T-cell (primary cell): ENCODE measurements at regions not wholly inside any gene's neighbourhood (a gene's known extent, or its start where the extent isn't known, plus 50 kb on each side); places are given as distances from the start of the nearest gene placed in this dataset.

Experiments
- ATAC-seq, 4 experiments: fragments of 200-7000 bp in 3 of 4; fragments of 150-1000 bp in 1 of 4; cut with Tn5 transposase; replicated peaks in 1 of 4; 1 replicate in 3 of 4; 2 replicates in 1 of 4; pipeline ENCODE4 v1.10.0; 2021; ENCODE audit warnings: moderate library complexity in 3 of 4, mild to moderate bottlenecking in 2 of 4, moderate number of reproducible peaks in 1 of 4
- CTCF ChIA-PET, 2 donors: fragments of 300-600 bp; sonication (Branson Sonifier 250); formaldehyde crosslinking; loops; one replicate each; lab custom pipeline; 2022; ENCODE audit warnings: antibody characterized with exemption in 2 of 2; lab: Charles Lee
- POLR2A ChIA-PET, 2 donors: fragments of 300-600 bp; sonication (Branson Sonifier 250); formaldehyde crosslinking; loops; one replicate each; lab custom pipeline; 2022; ENCODE audit warnings: antibody characterized with exemption in 2 of 2; lab: Charles Lee
- DNase-seq, 35 experiments: peaks; one replicate each; pipeline versions ENCODE4 v3.0.0 to v3.0.0-alpha.2; 2013 to 2023
- H3K27ac ChIP-seq: one replicate; pipeline ENCODE4 v1.5.1; 2013; ENCODE audit warnings: low read length
- H3K27me3 ChIP-seq, 2 experiments: replicated peaks in 1 of 2; 1 replicate in 1 of 2; 2 replicates in 1 of 2; pipeline versions ENCODE4 v1.6.1 to v1.7.0; 2013; ENCODE audit warnings: low read length in 1 of 2, mixed read lengths in 1 of 2; ENCODE audit not compliant: control insufficient read depth in 2 of 2, insufficient read depth in 2 of 2; ENCODE audit errors: extremely low read depth in 1 of 2
- H3K36me3 ChIP-seq, 2 donors: 1 replicate in 1 of 2; 2 replicates in 1 of 2; pipeline versions ENCODE4 v1.6.1 to v1.7.0; 2013; ENCODE audit warnings: low read length in 1 of 2; ENCODE audit not compliant: control insufficient read depth in 2 of 2, insufficient read depth in 1 of 2; ENCODE audit errors: extremely low read depth in 1 of 2
- H3K4me1 ChIP-seq, 2 experiments: 1 replicate in 1 of 2; 2 replicates in 1 of 2; pipeline versions ENCODE4 v1.6.1 to v1.7.0; 2013; ENCODE audit warnings: low read length in 2 of 2, mixed read lengths in 1 of 2; ENCODE audit not compliant: insufficient read depth in 2 of 2, control insufficient read depth in 1 of 2; ENCODE audit errors: extremely low read depth in 1 of 2
- H3K4me3 ChIP-seq, 2 donors: 1 replicate in 1 of 2; 2 replicates in 1 of 2; pipeline versions ENCODE4 v1.5.1 to v1.7.0; 2013; ENCODE audit warnings: mild to moderate bottlenecking in 2 of 2, low read length in 1 of 2, moderate library complexity in 1 of 2; ENCODE audit not compliant: control insufficient read depth in 1 of 2; ENCODE audit errors: extremely low read depth in 1 of 2
- H3K9me3 ChIP-seq: 2 replicates; pipeline ENCODE4 v1.7.0; 2013
- H3K27ac Mint-ChIP-seq, 2 donors: one replicate each; pipeline ENCODE4 v1.8.0; 2020 to 2021; ENCODE audit warnings: mild to moderate bottlenecking in 2 of 2, mixed read lengths in 2 of 2
- H3K27me3 Mint-ChIP-seq, 2 donors: one replicate each; pipeline ENCODE4 v1.8.0; 2021 to 2022; ENCODE audit warnings: mixed read lengths in 2 of 2
- H3K36me3 Mint-ChIP-seq: one replicate; pipeline ENCODE4 v1.8.0; 2021; ENCODE audit warnings: mixed read lengths
- H3K4me1 Mint-ChIP-seq, 3 donors: one replicate each; pipeline ENCODE4 v1.8.0; 2020 to 2022; ENCODE audit warnings: mixed read lengths in 3 of 3, mild to moderate bottlenecking in 1 of 3
- H3K4me3 Mint-ChIP-seq, 3 donors: one replicate each; pipeline ENCODE4 v1.8.0; 2020 to 2022; ENCODE audit warnings: mild to moderate bottlenecking in 3 of 3, mixed read lengths in 3 of 3, moderate library complexity in 3 of 3
- H3K9me3 Mint-ChIP-seq, 3 donors: one replicate each; pipeline ENCODE4 v1.8.0; 2020 to 2022; ENCODE audit warnings: mixed read lengths in 3 of 3
- WGBS: methylation state at CpG from one replicate; pipeline ENCODE4 v1.1.5; 2013; ENCODE audit warnings: missing lambda C conversion rate; ENCODE audit not compliant: insufficient coverage; 5-methylcytosine and 5-hydroxymethylcytosine counted together

DNA sequence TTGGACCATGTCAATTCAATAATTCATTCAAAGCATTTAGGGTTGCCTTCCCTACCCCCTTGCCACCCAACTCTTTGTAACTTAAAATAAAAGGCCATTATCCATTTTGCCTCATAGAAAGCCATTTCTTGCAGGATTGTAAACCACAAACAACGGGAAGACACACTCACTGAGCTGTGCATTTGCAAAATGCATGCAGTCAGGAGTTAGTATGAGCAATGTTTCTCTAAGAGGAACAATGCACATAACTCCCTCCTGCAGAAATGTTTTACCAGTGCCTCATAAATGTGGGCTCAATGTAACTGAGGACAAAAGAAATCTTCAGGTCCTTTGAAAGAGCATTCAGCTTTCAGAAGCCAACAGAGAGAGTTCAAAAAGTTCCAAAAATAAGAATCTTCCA, 98.5 kb upstream of the ABCA1 start:
- H3K9me3 Mint-ChIP-seq, result no peaks in the 10 kb centered on the region
- Histone ChIP-seq H3K9me3 (no peaks in the 10 kb centered on the region), H3K4me1 (no peaks in the 10 kb centered on the region), H3K36me3 (no peaks in the 10 kb centered on the region), H3K27me3 (no peaks in the 10 kb centered on the region), H3K4me3 (no peak overlapping the region), H3K27ac (no peak overlapping the region)
- no peaks in the 10 kb centered on the region for H3K36me3 Mint-ChIP-seq
- H3K4me3 Mint-ChIP-seq, result no peak overlapping the region
- ChIA-PET CTCF (no interaction called here), POLR2A (no interaction called here)
- WGBS, result no CpG with 5 or more reads among the region's 1 CpG
- no peak for ATAC-seq
- H3K27ac Mint-ChIP-seq, result no peak overlapping the region
- no peaks in the 10 kb centered on the region for H3K4me1 Mint-ChIP-seq
- DNase-seq, result no peak
- no peaks in the 10 kb centered on the region for H3K27me3 Mint-ChIP-seq

DNA sequence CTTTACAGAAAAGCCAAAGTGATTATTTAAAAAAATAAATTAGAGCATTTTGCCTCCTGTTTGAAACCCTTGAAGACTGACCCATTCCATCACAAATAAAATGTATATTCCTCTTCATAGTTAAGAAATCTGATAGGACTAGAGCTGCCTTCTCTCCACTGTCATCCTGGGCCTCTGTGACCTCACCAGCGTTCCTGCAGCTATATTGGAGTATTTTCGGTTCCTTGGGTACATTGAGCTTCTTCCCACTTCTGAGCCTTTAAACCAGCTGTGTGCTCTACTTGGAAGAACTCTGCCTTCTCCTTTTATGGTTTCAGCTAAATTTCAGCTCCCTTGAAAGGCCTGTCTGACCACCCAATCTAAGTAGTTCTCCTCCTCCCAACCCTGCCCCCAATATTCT, 99.1 kb upstream of the ABCA1 start:
- no peak for DNase-seq
- Mint-ChIP-seq H3K4me1 (no peaks in the 10 kb centered on the region), H3K9me3 (no peaks in the 10 kb centered on the region), H3K27ac (no peak overlapping the region), H3K36me3 (no peaks in the 10 kb centered on the region), H3K4me3 (no peak overlapping the region), H3K27me3 (no peaks in the 10 kb centered on the region)
- Histone ChIP-seq H3K4me1 (no peaks in the 10 kb centered on the region), H3K27me3 (no peaks in the 10 kb centered on the region), H3K4me3 (no peak overlapping the region), H3K27ac (no peak overlapping the region), H3K36me3 (no peaks in the 10 kb centered on the region), H3K9me3 (no peaks in the 10 kb centered on the region)
- WGBS, result 100% methylated on average over 1 of the region's 2 CpGs
- ChIA-PET POLR2A (no interaction called here), CTCF (interaction anchor here in 1 of 2 donors (0.6 kb wide), 1 partner anchor 19 kb away, joined by 3 read pairs; no protein-coding TSS in a partner anchor)
- no peak for ATAC-seq

DNA sequence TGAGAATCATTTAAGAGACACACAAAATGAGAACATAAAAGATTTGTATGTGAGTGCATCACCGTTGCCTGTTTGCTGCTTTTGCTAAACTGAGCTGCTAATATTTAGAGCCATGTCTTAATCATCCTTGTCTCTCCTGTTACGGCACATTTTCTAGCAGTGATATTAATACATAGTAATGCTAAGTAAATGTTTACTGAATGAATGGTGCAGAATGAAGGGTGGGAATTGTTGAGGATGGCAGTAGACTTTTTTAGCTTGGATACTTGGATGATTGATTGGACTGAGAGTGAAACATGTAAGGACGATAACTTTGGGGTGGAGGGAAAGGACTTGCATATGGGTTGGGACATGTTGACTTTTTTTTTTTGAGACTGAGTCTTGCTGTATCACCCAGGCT, 102.3 kb upstream of the ABCA1 start:
- no peak overlapping the region for H3K4me3 ChIP-seq
- POLR2A ChIA-PET, result no interaction called here
- Mint-ChIP-seq H3K27ac (no peak overlapping the region), H3K36me3 (peaks cover 6% of the 10 kb centered on the region), H3K27me3 (no peaks in the 10 kb centered on the region), H3K4me1 (no peaks in the 10 kb centered on the region), H3K4me3 (no peak overlapping the region), H3K9me3 (peaks cover 0 to 14% (median 6%) of the 10 kb centered on the region in 3 donors)
- peaks cover 0 to 2% of the 10 kb centered on the region in 2 experiments for H3K27me3 ChIP-seq
- DNase-seq (no peak), ATAC-seq (no peak)
- no peaks in the 10 kb centered on the region for H3K4me1 ChIP-seq
- CTCF ChIA-PET, result interaction anchor here in 1 of 2 donors (0.7 kb wide), 1 partner anchor 14 kb away, joined by 3 read pairs; no protein-coding TSS in a partner anchor
- no peaks in the 10 kb centered on the region for H3K36me3 ChIP-seq
- H3K27ac ChIP-seq, result no peak overlapping the region
- H3K9me3 ChIP-seq, result no peaks in the 10 kb centered on the region
- WGBS, result 100% methylated on average over 1 of the region's 3 CpGs

DNA sequence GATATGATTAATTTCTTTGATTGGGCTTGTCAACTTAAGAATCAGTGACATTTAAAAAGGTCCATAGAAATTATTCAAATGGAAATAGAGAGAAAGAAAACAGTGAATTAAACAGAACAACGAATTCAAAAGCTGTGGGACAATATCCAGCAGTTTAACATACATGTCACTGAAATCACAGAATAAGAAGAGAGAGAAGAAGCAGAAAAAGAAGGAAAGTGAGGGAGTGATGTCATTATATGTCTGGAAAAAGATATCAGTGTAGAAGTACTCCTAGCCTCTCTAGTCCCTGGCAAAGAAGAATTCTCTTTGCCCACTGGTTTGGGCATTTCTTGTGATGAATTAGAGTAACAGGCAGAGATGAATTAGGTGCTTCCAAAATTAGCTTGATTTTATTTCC, 109.2 kb upstream of the ABCA1 start:
- H3K4me1 ChIP-seq, result no peaks in the 10 kb centered on the region
- ChIA-PET CTCF (no interaction called here), POLR2A (no interaction called here)
- no peaks in the 10 kb centered on the region for H3K9me3 ChIP-seq
- H3K9me3 Mint-ChIP-seq, result peaks cover 7 to 30% (median 17%) of the 10 kb centered on the region in 3 donors
- no peaks in the 10 kb centered on the region for H3K27me3 Mint-ChIP-seq
- ATAC-seq (no peak), DNase-seq (no peak)
- H3K36me3 ChIP-seq, result no peaks in the 10 kb centered on the region
- H3K27me3 ChIP-seq, result peaks cover 0 to 2% of the 10 kb centered on the region in 2 experiments
- H3K4me3 ChIP-seq, result no peak overlapping the region
- no peak overlapping the region for H3K27ac Mint-ChIP-seq
- H3K4me1 Mint-ChIP-seq, result no peaks in the 10 kb centered on the region
- peaks cover 6% of the 10 kb centered on the region for H3K36me3 Mint-ChIP-seq
- WGBS, result no CpG with 5 or more reads among the region's 1 CpG
- no peak overlapping the region for H3K27ac ChIP-seq
- H3K4me3 Mint-ChIP-seq, result no peak overlapping the region

DNA sequence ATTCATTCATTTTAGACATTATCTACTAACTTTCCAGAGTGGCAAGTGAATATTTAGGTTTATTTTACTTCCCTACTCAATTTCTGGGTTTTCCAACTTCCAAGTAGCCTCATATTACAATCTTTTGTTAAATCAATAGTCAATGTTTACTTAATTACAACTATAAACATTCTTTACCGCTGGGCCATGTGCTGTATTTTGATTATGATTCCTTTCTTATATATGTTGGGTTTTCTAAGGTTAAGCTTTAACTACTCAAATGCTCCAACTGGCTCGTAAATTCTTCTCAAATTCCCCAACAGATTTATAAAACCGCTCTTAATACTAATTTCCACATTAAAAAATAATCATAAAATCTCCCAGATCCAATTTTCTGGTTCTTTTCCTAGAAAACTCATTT, 110.1 kb upstream of the ABCA1 start:
- WGBS, result 100% methylated on average over 1 of the region's 3 CpGs
- H3K27ac Mint-ChIP-seq, result no peak overlapping the region
- peaks cover 6% of the 10 kb centered on the region for H3K36me3 Mint-ChIP-seq
- H3K4me1 Mint-ChIP-seq, result no peaks in the 10 kb centered on the region
- Histone ChIP-seq H3K36me3 (no peaks in the 10 kb centered on the region), H3K4me3 (no peak overlapping the region), H3K9me3 (no peaks in the 10 kb centered on the region), H3K4me1 (no peaks in the 10 kb centered on the region), H3K27me3 (peaks cover 0 to 2% of the 10 kb centered on the region in 2 experiments), H3K27ac (no peak overlapping the region)
- H3K27me3 Mint-ChIP-seq, result no peaks in the 10 kb centered on the region
- no peak overlapping the region for H3K4me3 Mint-ChIP-seq
- CTCF ChIA-PET, result no interaction called here
- no peak for ATAC-seq
- no peak for DNase-seq
- peaks cover 7 to 30% (median 17%) of the 10 kb centered on the region in 3 donors for H3K9me3 Mint-ChIP-seq
- POLR2A ChIA-PET, result interaction anchor here in 1 of 2 donors (0.5 kb wide), 1 partner anchor 170 kb away, joined by 3 read pairs; no protein-coding TSS in a partner anchor

DNA sequence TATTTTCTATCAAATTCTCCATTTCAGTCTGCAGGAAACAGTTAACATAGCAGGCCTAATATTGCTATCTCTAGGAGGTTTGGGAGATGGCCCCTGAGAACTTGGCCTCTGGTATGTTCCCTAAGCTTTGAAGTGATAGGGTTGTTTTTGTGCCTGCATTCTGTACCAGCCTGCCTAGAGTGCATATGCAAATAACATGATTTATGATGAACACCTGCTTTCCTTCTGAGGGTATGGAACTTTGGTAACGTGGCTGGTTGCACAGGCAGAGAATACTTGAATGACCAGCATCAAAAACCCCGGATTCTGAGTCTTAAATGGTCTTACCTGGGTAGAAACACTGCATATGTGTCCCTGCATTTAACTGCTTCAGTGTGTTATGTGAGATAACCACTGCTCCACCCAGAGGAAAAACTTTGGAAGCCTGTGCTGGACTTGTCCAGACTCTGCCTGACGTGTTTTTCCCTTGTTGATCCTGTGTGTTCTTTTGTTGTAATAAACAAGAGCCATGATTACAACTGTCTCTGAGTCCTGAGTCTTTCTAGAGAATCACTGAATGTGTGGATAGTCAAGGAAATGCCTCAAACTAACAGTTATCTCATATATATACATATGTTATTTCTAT, 111.3 kb upstream of the ABCA1 start:
- Mint-ChIP-seq H3K27ac (no peak overlapping the region), H3K9me3 (peaks cover 7 to 18% (median 12%) of the 10 kb centered on the region in 3 donors), H3K4me1 (no peaks in the 10 kb centered on the region), H3K4me3 (no peak overlapping the region), H3K27me3 (no peaks in the 10 kb centered on the region), H3K36me3 (no peaks in the 10 kb centered on the region)
- Histone ChIP-seq H3K4me1 (no peaks in the 10 kb centered on the region), H3K27me3 (peaks cover 0 to 2% of the 10 kb centered on the region in 2 experiments), H3K4me3 (no peak overlapping the region), H3K36me3 (no peaks in the 10 kb centered on the region), H3K9me3 (no peaks in the 10 kb centered on the region), H3K27ac (no peak overlapping the region)
- ATAC-seq, result no peak
- ChIA-PET POLR2A (no interaction called here), CTCF (no interaction called here)
- 67% methylated on average over 1 of the region's 3 CpGs for WGBS
- DNase-seq, result no peak
